SK-N-MC (cell line): ENCODE measurements at regions not wholly inside any gene's neighbourhood (a gene's known extent, or its start where the extent isn't known, plus 50 kb on each side); places are given as distances from the start of the nearest gene placed in this dataset.

Experiments
- EZH2 ChIP-seq: fragments of 200-600 bp; sonication (generic); IDR thresholded peaks from one replicate; pipeline ENCODE4 v1.6.1; 2017; ENCODE audit warnings: antibody characterized with exemption
- FOXP2 ChIP-seq: optimal IDR thresholded peaks from 2 replicates; pipeline ENCODE3; 2011; ENCODE audit warnings: mild to moderate bottlenecking, moderate library complexity; ENCODE audit not compliant: insufficient read depth; ENCODE audit errors: extremely low read length, control extremely low read depth
- POLR2AphosphoS5 ChIP-seq: IDR thresholded peaks from 2 replicates; pipeline ENCODE4 v1.6.1; 2012; ENCODE audit warnings: mild to moderate bottlenecking, low read depth, low read length, borderline replicate concordance

DNA sequence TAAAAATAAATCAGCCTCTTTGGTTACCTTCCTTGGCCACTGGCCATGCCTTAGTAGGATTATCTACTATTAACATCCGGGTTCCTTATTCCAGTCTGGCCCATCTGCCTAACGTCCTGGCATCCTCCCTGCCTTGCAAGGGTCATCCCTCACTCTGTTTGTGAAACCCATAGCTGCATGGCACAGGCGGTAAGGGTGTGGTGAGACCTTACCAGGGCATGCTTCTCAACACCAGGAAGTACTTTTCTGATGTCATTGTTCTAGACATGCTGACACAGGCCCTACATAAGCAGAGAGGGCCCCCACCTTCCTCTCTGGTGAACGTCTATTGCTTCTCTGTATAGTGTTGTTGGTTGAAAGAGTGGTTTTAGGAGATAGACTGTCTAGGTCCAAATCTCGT, 296.8 kb upstream of the SPRED2 start:
- no peak for TF ChIP-seq EZH2
- TF ChIP-seq POLR2AphosphoS5: no peak
- TF ChIP-seq FOXP2: no peak
